ENCODE measurements at regions not wholly inside any gene's neighbourhood (a gene's known extent, or its start where the extent isn't known, plus 50 kb on each side); places are given as distances from the start of the nearest gene placed in this dataset.

GRCh38 chr4:117293784-117294183 lies 208.4 kb upstream of the TRAM1L1 start:
- Histone ChIP-seq H3K4me2 (ENCODE audit: insufficient read depth, low read length) (no peak overlapping the region), H3K27ac (ENCODE audit: insufficient read depth, low read depth, low read length) (no peak overlapping the region), H3K9me3 (replicated peaks; ENCODE audit: control insufficient read depth, insufficient read depth, low read length) (no peaks in the 10 kb centered on the region), H3K9me1 (replicated peaks; ENCODE audit: control insufficient read depth, extremely low read depth, insufficient read depth, low read length) (no peaks in the 10 kb centered on the region), H4K20me1 (replicated peaks; ENCODE audit: control insufficient read depth, extremely low read depth, insufficient read depth, low read length) (no peaks in the 10 kb centered on the region), H3K4me1 (ENCODE audit: control insufficient read depth, extremely low read depth, insufficient read depth, low read length) (no peaks in the 10 kb centered on the region), H3K4me3 (replicated peaks in 1 of 3; ENCODE audit: insufficient read depth in 1 of 3, low read depth in 1 of 3, low read length in 3 of 3) (no peak overlapping the region), H3K36me3 (ENCODE audit: control insufficient read depth in 2 of 2, extremely low read depth in 1 of 2, insufficient read depth in 2 of 2, low read length in 2 of 2) (no peaks in the 10 kb centered on the region), H3K27me3 (ENCODE audit: control insufficient read depth in 2 of 2, insufficient read depth in 2 of 2, low read length in 2 of 2) (no peaks in the 10 kb centered on the region), H3K79me2 (ENCODE audit: control insufficient read depth, insufficient read depth, low read length) (no peaks in the 10 kb centered on the region), H2AFZ (ENCODE audit: low read depth, low read length) (no peak overlapping the region), H3K9ac (replicated peaks; ENCODE audit: extremely low read depth, insufficient read depth, low read length) (no peak overlapping the region)
- ChIA-PET CTCF (no interaction called here), POLR2A (no interaction called here)
- TF ChIP-seq GATA2 (IDR thresholded peaks at IDR 0.05; ENCODE audit: insufficient read depth, insufficient read length, low read depth, low read length), result no peak
- TF ChIP-seq EZH2 (IDR thresholded peaks at IDR 0.05; ENCODE audit: borderline replicate concordance, low read depth, low read length, severe bottlenecking), result no peak
- TF ChIP-seq MAX (IDR thresholded peaks at IDR 0.05; ENCODE audit: insufficient read depth, insufficient read length), result no peak
- no peak for TF ChIP-seq FOS (IDR thresholded peaks at IDR 0.05; ENCODE audit: borderline replicate concordance, insufficient read depth, low read length)
- TF ChIP-seq MYC (IDR thresholded peaks at IDR 0.05; ENCODE audit: low read depth, low read length), result no peak
- no peak for TF ChIP-seq JUN (IDR thresholded peaks at IDR 0.05; ENCODE audit: borderline replicate concordance, insufficient read depth, insufficient read length, low read depth)
- no peak for TF ChIP-seq CTCF (IDR thresholded peaks at IDR 0.05; ENCODE audit: extremely low read depth in 1 of 2, insufficient read depth in 1 of 2, low read depth in 1 of 2, low read length in 2 of 2)
- TF ChIP-seq POLR2A (IDR thresholded peaks at IDR 0.05; ENCODE audit: low read depth, low read length), result no peak
- no peak for TF ChIP-seq POLR2AphosphoS5 (IDR thresholded peaks at IDR 0.05; ENCODE audit: insufficient read depth, low read depth, low read length)
- FAIRE-seq (no peak), DNase-seq (ENCODE audit: low read depth, low spot score) (no peak)
- dilution Hi-C loops (cut with MboI; ENCODE audit: extremely low pct_ligation_motif_present, low sequenced_read_pairs), result no loop called here
- intact Hi-C loops (cut with micrococcal nuclease), result no loop called here
- no TSS peak for BruUV-seq (replicated peaks)
